HG03060 (cell line): ENCODE measurements at regions not wholly inside any gene's neighbourhood (a gene's known extent, or its start where the extent isn't known, plus 50 kb on each side); places are given as distances from the start of the nearest gene placed in this dataset.
"Not testable (repeated sequence)": the region's sequence is repeated elsewhere in the genome, so short reads cannot be mapped to it uniquely, and the experiment has no call there.

Source experiments
- ATAC-seq: cut with Tn5 transposase; IDR thresholded peaks from one replicate; pipeline ENCODE4 v1.9.1; 2021; ENCODE audit warnings: low read depth, moderate number of reproducible peaks; ENCODE audit not compliant: unreplicated experiment

GRCh38 chr6:134590004-134590403, 272.1 kb upstream of the SGK1 start:
- ATAC-seq, result no peak

- ATAC-seq, result no peak
Measured at GRCh38 chr6:134589512-134589911, 271.6 kb upstream of the SGK1 start.

- ATAC-seq, result no peak
Measured at GRCh38 chr6:134588267-134588666, 270.4 kb upstream of the SGK1 start.

- no peak for ATAC-seq
Measured at GRCh38 chr6:134585517-134585873, 267.6 kb upstream of the SGK1 start.

- ATAC-seq, result no peak
Measured at GRCh38 chr6:134584847-134585516, 267.1 kb upstream of the SGK1 start.

- ATAC-seq, result no peak
Measured at GRCh38 chr6:134577998-134578397, 260.1 kb upstream of the SGK1 start.

- no peak for ATAC-seq
Measured at GRCh38 chr6:134575221-134575620, 257.3 kb upstream of the SGK1 start.

GRCh38 chr6:134574491-134574890, 256.6 kb upstream of the SGK1 start:
- no peak for ATAC-seq

GRCh38 chr6:134569996-134570395, 252.1 kb upstream of the SGK1 start:
- ATAC-seq, result not testable (repeated sequence)

- ATAC-seq, result no peak
Measured at GRCh38 chr6:134564705-134565104, 246.8 kb upstream of the SGK1 start.

GRCh38 chr6:134560019-134560418, 242.1 kb upstream of the SGK1 start:
- no peak for ATAC-seq

- ATAC-seq, result no peak
Measured at GRCh38 chr6:134557509-134557908, 239.6 kb upstream of the SGK1 start.

- ATAC-seq, result no peak
Measured at GRCh38 chr6:134555672-134556071, 237.8 kb upstream of the SGK1 start.

GRCh38 chr6:134553936-134554335, 236.0 kb upstream of the SGK1 start:
- ATAC-seq, result no peak

- ATAC-seq, result no peak
Measured at GRCh38 chr6:134551245-134551960, 233.5 kb upstream of the SGK1 start.

GRCh38 chr6:134550604-134551003, 232.7 kb upstream of the SGK1 start:
- no peak for ATAC-seq

GRCh38 chr6:134549854-134550253, 231.9 kb upstream of the SGK1 start:
- ATAC-seq, result no peak

- no peak for ATAC-seq
Measured at GRCh38 chr6:134546962-134547645, 229.2 kb upstream of the SGK1 start.

- ATAC-seq, result no peak
Measured at GRCh38 chr6:134544737-134545136, 226.8 kb upstream of the SGK1 start.

GRCh38 chr6:134543128-134543527, 225.2 kb upstream of the SGK1 start:
- ATAC-seq, result no peak

GRCh38 chr6:134541001-134541400, 223.1 kb upstream of the SGK1 start:
- no peak for ATAC-seq

GRCh38 chr6:134539865-134540323, 222.0 kb upstream of the SGK1 start:
- ATAC-seq, result no peak
